GM19395 (cell line): ENCODE measurements at regions not wholly inside any gene's neighbourhood (a gene's known extent, or its start where the extent isn't known, plus 50 kb on each side); places are given as distances from the start of the nearest gene placed in this dataset.
A peak's percentile ranks its signal among the peaks of the same experiment; 100 is the strongest.

ENCODE experiments used
- ATAC-seq: cut with Tn5 transposase; IDR thresholded peaks from one replicate; pipeline ENCODE4 v1.9.1; 2021; ENCODE audit warnings: mild to moderate bottlenecking, moderate library complexity; ENCODE audit not compliant: unreplicated experiment

DNA sequence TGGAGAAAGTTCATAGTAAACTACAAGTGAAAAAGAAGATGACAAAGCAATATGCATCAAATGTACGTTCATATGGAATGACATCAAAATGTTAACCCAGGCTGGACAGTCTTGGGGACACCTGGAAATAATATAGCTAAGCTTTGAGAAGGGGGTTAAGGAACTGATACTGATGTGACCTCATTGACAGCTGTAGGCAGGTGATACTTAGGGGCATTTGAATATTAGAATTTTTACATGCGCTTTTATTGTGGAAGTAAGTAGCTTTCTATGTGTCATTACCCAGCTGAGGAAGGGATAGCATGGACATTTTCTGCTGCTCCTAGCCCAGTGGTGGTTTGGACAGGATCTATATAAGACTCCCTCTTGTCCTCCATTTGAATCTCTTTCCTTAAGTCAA, 299.7 kb downstream of the CWC27 start:
- peak; percentile 61 for ATAC-seq

DNA sequence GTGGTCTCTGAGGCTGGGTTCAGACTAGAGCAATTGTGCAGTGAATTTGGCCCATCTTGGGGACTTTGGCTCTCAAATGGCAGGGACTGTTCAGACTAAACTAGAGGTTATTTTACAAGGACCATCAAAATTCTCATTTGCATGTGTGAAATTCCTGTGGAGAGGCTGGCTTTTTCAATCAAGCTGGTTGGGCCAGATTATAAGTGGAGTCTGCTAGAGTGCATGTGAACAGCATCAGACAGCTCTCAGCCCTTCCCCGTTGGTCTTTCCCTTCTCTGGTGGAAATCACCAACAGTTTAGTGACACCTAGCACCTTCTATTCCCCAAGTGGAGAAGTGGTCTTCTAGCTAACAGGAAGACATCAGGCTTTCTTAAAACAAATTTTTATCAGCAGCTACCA, 301.3 kb downstream of the CWC27 start:
- no peak for ATAC-seq

DNA sequence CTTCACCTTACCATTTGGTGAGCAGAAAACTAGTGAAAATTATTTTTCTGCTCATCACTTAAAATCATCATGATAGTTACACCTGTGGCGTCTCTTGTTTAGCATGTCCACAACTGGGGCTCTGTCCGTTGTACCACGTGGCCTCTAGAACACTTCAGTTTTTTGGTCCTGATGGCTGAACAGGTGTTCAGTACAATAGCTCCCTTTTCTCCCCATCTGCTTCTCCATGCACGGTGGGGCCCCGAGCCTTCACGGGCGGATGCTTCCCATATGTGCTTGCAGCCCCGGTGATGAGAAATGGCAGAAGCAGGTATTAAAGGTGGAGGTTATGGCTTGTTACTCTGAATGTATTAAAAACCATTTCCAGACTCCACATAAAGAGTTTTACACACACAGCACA, 304.1 kb downstream of the CWC27 start:
- ATAC-seq = peak; percentile 40

DNA sequence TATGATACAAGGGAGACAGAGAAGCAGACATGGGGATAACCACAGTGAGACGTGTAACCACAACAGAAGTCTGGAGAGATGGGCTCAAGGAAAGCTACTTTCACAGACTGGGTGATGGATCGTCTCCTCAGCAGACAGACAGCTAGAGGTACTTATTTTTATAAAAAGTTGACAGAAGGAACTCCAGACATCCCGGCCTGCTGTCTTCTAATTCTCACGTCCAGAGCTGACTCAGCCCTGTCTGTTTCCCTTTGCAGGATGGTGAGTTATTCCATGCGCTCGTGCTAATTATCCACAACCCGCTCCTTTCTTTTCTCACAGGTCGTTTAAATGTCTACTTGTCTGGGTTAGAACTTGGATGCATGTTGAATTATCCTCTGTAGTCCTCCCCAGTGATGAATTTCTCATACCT, 304.5 kb downstream of the CWC27 start:
- ATAC-seq = no peak

DNA sequence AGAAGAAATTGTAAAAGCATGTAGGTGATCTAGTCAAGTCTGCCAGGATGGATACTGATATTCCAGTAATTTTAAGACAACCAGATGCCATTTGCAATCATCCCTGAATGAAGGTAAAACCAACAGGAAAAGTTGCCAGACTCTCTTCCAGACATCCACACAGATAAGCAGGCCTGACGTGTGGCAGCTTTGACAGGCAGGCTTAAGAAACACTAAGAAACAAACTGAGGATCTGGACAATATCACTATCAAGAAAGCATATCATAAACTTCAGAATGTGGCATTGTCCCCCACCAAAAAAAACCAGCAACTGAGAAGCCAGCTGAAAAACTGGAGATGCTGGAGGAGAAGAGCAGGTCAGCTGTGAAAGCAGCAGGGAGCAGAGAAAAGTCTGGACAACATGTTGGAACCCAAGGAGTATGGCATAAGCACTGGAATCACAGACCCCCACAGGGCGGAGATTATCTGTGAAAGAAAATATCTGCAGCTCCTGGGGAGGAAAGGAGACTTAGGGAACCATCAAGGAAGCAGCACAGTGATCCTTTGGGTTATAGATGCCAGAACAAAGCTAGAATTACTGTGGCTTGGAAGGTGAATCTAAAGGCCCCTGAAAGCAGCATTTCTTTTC, 307.0 kb downstream of the CWC27 start:
- ATAC-seq = no peak

DNA sequence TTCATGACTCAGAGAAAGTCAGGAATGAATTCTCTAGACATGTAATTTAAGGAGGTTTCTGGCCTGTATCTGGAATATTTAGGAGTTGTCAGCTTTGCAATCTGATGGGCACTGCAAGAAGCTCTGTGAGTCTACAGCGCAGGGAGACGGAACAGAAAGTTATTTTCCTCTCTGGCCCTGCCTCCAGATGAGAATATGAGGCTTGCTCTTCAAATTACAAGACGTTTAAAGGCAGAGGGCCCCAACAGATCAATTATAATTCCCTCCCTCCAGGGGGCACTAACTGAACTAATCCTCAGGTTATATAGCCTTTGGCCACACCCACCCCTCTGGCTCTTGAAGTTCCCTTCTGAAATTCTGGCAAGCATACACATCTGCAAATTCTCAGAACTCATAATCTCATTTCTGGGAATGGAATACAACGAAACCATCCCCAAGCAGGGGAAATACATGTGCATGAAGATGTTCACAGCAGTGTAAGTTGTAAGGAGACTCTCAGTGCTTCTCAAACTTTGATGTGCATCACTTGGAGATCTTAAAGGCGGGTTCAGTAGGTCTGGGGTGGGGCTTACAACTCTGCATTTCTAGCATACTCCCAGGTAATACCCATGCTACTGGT, 307.6 kb downstream of the CWC27 start:
- peak; percentile 74 for ATAC-seq

DNA sequence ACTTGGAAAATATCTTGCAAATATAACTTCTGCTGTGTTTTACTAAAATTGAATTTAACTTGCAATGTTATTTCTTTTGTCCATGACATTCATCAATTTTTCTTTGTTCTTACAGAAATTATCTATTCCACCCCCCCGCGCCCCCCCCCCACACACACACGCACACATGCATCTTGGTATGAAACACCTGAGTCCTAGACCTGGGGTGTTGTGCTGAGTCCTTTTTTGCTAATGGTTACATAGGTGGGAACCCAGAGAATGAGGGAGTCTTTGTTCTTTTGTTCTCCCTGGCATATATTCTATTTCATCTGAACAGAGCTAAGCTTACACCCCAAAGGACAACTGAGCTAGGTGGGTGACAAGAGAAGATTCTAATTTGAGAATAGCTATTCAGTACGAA, 308.9 kb downstream of the CWC27 start:
- no peak for ATAC-seq

DNA sequence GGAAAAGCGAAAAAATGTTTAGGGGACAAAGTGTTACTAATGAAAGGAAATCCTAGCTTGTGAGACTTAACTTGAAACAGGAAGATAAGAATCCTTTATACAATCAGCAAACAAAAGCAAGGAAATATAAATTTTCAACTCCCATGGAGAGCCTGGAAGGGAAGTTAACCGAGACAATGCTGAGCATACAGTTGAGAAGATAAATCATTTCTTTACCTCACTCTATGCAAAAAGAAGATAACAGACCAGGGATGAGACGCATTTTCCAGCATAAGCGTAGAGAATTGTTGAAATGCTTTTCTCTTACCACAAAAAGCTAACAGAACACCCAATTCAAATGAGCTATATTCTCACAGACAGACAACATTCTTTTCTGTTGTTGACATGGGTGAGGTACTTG, 309.6 kb downstream of the CWC27 start:
- no peak for ATAC-seq

DNA sequence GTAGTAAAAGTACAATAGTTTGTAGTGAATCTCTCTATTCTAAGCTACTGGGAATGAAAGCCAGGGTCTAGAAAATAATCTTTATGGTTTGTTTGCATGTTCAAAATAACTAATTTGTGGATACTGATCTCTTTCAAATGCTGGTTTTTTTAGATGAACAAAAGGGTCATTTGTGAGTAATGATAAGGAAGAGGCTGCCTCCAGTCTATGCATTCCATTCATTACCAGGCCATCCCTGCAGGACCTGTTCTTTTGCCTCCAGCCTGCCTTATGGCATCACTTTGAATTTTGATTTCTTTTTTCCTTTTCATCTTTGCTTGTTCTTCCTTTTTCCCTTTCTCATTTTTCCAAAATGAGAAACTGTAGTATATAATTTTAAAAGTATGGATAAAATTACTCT, 312.3 kb downstream of the CWC27 start:
- no peak for ATAC-seq

DNA sequence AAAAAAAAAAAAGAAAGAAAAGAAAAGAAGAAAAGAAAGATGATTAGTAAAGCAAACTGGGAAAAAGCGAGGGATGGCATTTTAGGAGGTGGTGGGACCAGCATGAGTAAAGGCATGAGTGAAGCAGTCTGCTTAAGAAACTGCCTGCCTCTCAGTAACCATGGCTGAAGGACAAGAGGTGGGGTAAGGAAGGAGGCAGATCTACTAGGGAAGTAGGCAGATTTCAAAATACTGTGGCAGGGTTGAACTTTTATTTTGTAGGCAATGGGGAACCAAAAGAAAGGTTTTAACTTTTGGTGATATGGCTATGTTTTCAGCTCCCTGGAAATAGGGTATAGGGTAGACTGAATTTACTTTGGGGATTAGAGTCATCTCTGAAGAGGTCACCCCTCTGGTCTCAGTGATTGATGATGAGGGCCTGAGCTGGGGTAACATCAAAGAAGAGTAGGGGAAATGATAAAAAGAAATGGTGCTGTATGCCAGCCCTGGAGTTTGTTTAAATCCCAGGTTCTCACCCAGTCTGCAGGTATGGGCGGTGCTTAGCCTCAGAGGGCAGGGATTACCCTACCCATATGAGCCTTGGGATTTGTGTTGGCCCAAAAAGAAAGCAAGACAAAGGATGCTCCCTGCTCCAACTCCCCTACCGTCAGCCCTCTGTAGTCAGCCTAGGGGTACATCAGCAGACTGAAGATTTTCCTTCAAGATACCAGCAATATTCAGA, 316.2 kb downstream of the CWC27 start:
- ATAC-seq = no peak

DNA sequence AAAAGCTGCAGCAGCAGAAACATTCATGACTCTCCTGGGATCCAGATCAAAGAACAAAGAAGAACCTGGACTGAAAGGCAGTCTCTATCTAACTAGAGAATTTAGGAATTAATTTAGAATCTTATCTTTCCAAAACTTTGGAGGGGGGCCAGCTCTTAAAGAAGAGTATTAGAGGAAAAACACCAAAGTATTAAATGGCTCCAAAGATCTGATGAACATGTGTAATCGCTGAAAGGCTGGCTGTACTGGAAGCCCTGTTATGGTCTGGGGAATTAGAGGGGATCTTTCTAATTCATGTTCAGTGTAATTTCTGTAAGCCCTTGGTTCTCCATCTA, 316.8 kb downstream of the CWC27 start:
- ATAC-seq = no peak

DNA sequence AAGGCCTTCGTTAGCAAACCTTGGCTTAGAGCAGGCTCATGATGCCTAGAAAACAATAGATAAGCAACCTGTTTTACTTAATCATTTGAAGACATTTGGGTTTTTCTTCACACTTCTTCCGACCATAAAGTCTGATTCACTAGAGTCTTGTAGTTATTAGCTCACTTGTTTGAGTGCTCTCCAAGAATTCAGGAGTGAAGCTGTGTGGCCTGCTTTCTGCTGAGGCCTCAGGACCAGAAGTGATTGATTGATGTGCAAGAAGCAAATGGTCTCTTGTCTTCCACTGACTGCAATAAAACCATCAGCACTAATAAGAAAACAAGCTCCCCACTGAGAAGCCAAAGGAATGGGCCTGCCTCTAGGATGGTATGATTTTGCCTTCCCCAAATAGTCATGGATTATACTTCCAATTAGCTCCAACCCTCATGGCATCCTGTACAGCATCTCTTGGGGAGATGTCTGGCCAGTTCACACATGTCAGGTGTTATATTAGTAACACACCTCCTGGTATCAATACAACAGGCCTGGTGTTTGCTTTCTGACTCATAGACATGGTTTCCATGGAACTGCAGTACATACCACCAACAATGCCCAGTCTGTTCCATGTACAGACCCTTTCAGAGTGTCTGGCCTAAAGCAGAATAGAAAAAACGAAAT, 317.6 kb downstream of the CWC27 start:
- no peak for ATAC-seq

DNA sequence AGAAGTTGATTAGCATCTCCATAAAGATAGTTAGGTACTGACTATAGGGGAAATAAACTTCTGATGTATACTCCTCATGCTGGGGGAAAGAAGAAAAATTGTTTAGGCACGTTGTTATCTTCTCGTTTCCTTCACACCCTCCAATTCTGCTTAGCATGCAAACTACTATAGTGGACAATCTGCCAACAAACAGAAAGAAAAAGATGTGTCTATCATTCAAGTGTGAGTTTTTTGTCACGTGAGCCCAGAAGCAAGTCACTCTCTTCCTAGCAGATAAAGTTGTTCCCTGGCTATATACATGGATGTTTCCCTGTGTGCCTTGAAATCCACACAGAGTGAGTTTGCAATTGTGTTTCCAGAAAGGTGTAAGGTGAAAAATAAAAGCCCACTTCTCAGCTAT, 318.4 kb downstream of the CWC27 start:
- no peak for ATAC-seq

DNA sequence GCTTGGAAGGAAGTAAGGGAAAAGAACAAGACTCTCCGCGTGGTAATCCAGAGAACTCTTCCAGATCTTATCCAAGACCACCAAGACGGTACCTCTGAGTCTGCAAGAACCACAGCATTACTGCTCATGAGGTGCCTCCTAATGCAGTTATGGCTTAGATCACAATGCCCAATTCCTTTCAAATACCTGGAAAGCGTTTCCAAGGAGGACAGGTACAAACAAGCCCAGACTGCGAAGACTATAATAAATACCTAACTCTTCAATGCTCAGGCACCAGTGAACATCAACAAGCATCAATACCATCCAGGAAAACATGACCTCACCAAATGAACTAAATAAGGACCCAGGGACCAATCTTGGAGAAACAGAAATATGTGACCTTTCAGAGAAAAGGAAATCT, 325.5 kb downstream of the CWC27 start:
- ATAC-seq = no peak

DNA sequence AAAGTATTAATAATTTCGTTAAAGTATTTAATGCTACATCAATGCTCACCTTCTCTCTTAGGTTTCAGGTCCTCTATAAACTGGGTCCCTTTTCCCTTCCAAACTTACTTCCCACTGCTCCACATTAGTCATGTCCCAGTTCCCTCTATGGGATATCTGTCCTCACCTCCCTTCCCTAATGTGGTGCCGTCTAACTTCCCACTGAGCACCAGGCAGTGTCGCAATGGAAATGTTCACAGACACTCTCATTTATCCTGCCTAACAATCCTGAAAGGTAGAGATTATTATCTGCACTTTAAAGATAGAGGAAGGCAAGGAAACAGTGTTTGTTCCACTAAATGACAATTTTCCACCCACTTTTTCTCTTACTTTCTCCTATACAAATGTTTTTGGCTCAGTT, 329.7 kb downstream of the CWC27 start:
- ATAC-seq = no peak
